Tibial artery (tissue), 4 donors: ENCODE measurements at regions not wholly inside any gene's neighbourhood (a gene's known extent, or its start where the extent isn't known, plus 50 kb on each side); places are given as distances from the start of the nearest gene placed in this dataset.

ENCODE experiments used
- DNase-seq, 2 donors: peaks; one replicate each; pipeline ENCODE4 v3.0.0-alpha.2; 2019
- H3K27ac ChIP-seq, 2 donors: fragments of 200-600 bp; sonication (generic) in 1 of 2; 1 replicate in 1 of 2; 2 replicates in 1 of 2; pipeline ENCODE4 v1.5.1; 2018 to 2019; ENCODE audit warnings: mild to moderate bottlenecking in 1 of 2
- H3K27me3 ChIP-seq, 2 donors: fragments of 200-600 bp; sonication (generic) in 1 of 2; one replicate each; pipeline versions ENCODE4 v1.5.1 to v1.6.0; 2016 to 2019
- H3K36me3 ChIP-seq, 3 donors: fragments of 200-600 bp; sonication (generic) in 2 of 3; one replicate each; pipeline ENCODE4 v1.5.1; 2016 to 2019; ENCODE audit warnings: mild to moderate bottlenecking in 2 of 3
- H3K4me1 ChIP-seq, 4 donors: fragments of 200-600 bp; sonication (generic) in 2 of 4; 1 replicate in 3 of 4; 2 replicates in 1 of 4; pipeline ENCODE4 v1.5.1; 2016 to 2019
- H3K4me3 ChIP-seq, 2 donors: fragments of 200-600 bp; sonication (generic) in 1 of 2; 1 replicate in 1 of 2; 2 replicates in 1 of 2; pipeline ENCODE4 v1.5.1; 2018 to 2019; ENCODE audit warnings: mild to moderate bottlenecking in 2 of 2
- H3K9me3 ChIP-seq, 3 donors: fragments of 200-600 bp; sonication (generic) in 1 of 3; one replicate each; pipeline ENCODE4 v1.5.1; 2016 to 2019
- CTCF ChIP-seq, 2 experiments: fragments of 200-600 bp in 1 of 2; fragments of 450-650 bp in 1 of 2; IDR thresholded peaks; one replicate each; pipeline ENCODE4 v1.5.1; 2017 to 2019; ENCODE audit warnings: antibody characterized with exemption in 2 of 2, mild to moderate bottlenecking in 1 of 2, moderate library complexity in 1 of 2
- intact Hi-C: fragments of 100-400 bp; cut with DNase I; formaldehyde crosslinking; loops from one replicate; pipeline ENCODE4 v1.15.0; 2023; ENCODE audit warnings: low total_unique reads

GRCh38 chr16:35631261-35631945 is 2172.0 kb downstream of the TP53TG3F start:
- H3K4me1 ChIP-seq: no peaks in the 10 kb centered on the region
- H3K9me3 ChIP-seq: peaks cover 0 to 10% (median 0%) of the 10 kb centered on the region in 3 donors
- H3K36me3 ChIP-seq: no peaks in the 10 kb centered on the region
- no peak for DNase-seq
- intact Hi-C loops: no loop called here
- TF ChIP-seq CTCF (IDR thresholded peaks at IDR 0.05): no peak
- H3K27me3 ChIP-seq: no peaks in the 10 kb centered on the region
- no peak overlapping the region for H3K4me3 ChIP-seq
- H3K27ac ChIP-seq: no peak overlapping the region

GRCh38 chr16:35636480-35637230 is 2177.2 kb downstream of the TP53TG3F start:
- Histone ChIP-seq H3K4me3 (no peak overlapping the region), H3K4me1 (no peaks in the 10 kb centered on the region), H3K27ac (no peak overlapping the region), H3K27me3 (no peaks in the 10 kb centered on the region), H3K9me3 (no peaks in the 10 kb centered on the region), H3K36me3 (no peaks in the 10 kb centered on the region)
- no peak for DNase-seq
- intact Hi-C loops: no loop called here
- TF ChIP-seq CTCF (IDR thresholded peaks at IDR 0.05): no peak

- Histone ChIP-seq H3K4me1 (no peaks in the 10 kb centered on the region), H3K27ac (no peak overlapping the region), H3K27me3 (no peaks in the 10 kb centered on the region), H3K9me3 (no peaks in the 10 kb centered on the region), H3K4me3 (no peak overlapping the region), H3K36me3 (no peaks in the 10 kb centered on the region)
- no peak for DNase-seq
- intact Hi-C loops: no loop called here
- TF ChIP-seq CTCF (IDR thresholded peaks at IDR 0.05): no peak
These were observed 2178.3 kb downstream of the TP53TG3F start for GRCh38 chr16:35637683-35638082.

- Histone ChIP-seq H3K4me3 (no peak overlapping the region), H3K36me3 (no peaks in the 10 kb centered on the region), H3K27ac (no peak overlapping the region), H3K4me1 (no peaks in the 10 kb centered on the region), H3K27me3 (no peaks in the 10 kb centered on the region), H3K9me3 (no peaks in the 10 kb centered on the region)
- intact Hi-C loops: no loop called here
- no peak for TF ChIP-seq CTCF (IDR thresholded peaks at IDR 0.05)
- DNase-seq: no peak
These were observed 2180.1 kb downstream of the TP53TG3F start for GRCh38 chr16:35639233-35640205.

- H3K9me3 ChIP-seq: no peaks in the 10 kb centered on the region
- no peak overlapping the region for H3K4me3 ChIP-seq
- intact Hi-C loops: no loop called here
- H3K27me3 ChIP-seq: no peaks in the 10 kb centered on the region
- H3K27ac ChIP-seq: no peak overlapping the region
- no peak for DNase-seq
- TF ChIP-seq CTCF (IDR thresholded peaks at IDR 0.05): no peak
- no peaks in the 10 kb centered on the region for H3K36me3 ChIP-seq
- no peaks in the 10 kb centered on the region for H3K4me1 ChIP-seq
These were observed 2183.0 kb downstream of the TP53TG3F start for GRCh38 chr16:35642322-35642835.
